Gastrocnemius medialis (tissue), 4 donors: ENCODE measurements at regions not wholly inside any gene's neighbourhood (a gene's known extent, or its start where the extent isn't known, plus 50 kb on each side); places are given as distances from the start of the nearest gene placed in this dataset.

Source experiments
- CTCF ChIP-seq, 5 experiments: fragments of 450-650 bp in 3 of 5; fragments of 200-600 bp in 2 of 5; sonication (generic) in 2 of 5; IDR thresholded peaks in 4 of 5; conservative IDR thresholded peaks in 1 of 5; 1 replicate in 4 of 5; 2 replicates in 1 of 5; pipeline ENCODE4 v1.5.1; 2016 to 2019; ENCODE audit warnings: antibody characterized with exemption in 5 of 5, mild to moderate bottlenecking in 3 of 5, moderate library complexity in 3 of 5
- POLR2A ChIP-seq, 2 donors: fragments of 450-650 bp; IDR thresholded peaks; one replicate each; pipeline ENCODE4 v1.6.1; 2017; ENCODE audit warnings: antibody characterized with exemption in 2 of 2, mild to moderate bottlenecking in 2 of 2, moderate library complexity in 2 of 2

GRCh38 chr6:119445666-119446065, 96.1 kb upstream of the MAN1A1 start:
- no peak for TF ChIP-seq CTCF (IDR thresholded peaks at IDR 0.05 in 4 of 5, conservative IDR thresholded peaks at IDR 0.05 in 1 of 5)
- TF ChIP-seq POLR2A (IDR thresholded peaks at IDR 0.05) = no peak
